Stimulated activated CD4-positive, alpha-beta T cell treated with anti-CD3 and anti-CD28 coated beads, Interleukin-15, amount 100 ng/mL, for 24 hours (primary cell): ENCODE measurements at regions not wholly inside any gene's neighbourhood (a gene's known extent, or its start where the extent isn't known, plus 50 kb on each side); places are given as distances from the start of the nearest gene placed in this dataset.
A peak's percentile ranks its signal among the peaks of the same experiment; 100 is the strongest.
"Not testable (repeated sequence)": the region's sequence is repeated elsewhere in the genome, so short reads cannot be mapped to it uniquely, and the experiment has no call there.

Experiments used
- DNase-seq: peaks from one replicate; pipeline ENCODE4 v3.0.0-alpha.2; 2020

GRCh38 chr18:44265437-44265836, 415.3 kb upstream of the SETBP1 start:
- DNase-seq, result no peak

DNA sequence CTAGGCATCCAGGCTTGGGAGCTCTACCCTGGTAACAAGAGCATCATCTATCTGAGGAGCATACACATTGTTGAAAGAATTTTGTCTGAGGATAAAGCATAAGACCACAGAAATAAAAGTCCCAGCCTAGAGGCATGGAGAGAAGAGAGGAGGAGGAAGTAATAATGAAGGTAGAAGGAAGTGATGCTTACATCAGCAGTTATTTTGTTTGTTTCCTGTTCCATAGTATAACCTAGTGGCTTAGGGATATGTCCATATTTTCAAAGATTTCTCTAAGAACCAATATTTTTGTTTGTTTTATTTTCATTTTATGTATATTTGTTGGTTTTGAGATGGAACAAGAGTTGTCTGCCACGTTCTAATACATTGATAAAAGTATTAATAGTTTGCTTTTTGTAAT, 407.4 kb upstream of the SETBP1 start:
- no peak for DNase-seq

- no peak for DNase-seq
Measured at GRCh38 chr18:44280479-44280878, 400.2 kb upstream of the SETBP1 start.

- no peak for DNase-seq
Measured at GRCh38 chr18:44286049-44286448, 394.6 kb upstream of the SETBP1 start.

DNA sequence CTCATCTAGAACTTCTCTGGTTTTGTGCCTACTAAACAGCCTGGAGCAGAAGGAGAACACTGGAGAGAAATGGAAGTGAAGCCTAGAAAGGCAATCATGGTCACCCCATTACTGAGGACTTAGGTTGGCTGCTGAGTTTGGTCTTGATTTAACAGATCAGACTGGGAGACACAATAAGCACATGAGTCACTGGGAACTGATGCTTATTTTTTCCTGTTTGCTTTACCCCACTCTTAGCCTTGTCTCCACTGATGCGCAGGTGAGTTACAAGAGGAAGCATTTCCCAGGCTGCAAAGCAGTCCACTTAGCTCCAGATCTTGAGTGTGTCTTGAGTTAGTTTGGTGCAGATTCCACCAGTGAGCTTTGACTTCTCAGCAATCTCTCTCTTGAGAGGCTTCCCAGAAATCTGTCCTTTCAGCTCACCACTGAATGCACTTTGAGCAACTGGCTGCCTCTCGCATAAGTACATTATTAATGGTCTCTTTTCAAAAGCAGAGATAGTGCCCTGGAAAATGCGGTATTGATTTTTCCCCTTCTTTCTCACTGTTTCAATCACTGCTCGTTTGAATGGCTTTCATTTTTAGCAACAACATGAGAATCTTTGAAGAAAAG, 390.2 kb upstream of the SETBP1 start:
- DNase-seq, result no peak

- DNase-seq, result no peak
Measured at GRCh38 chr18:44298566-44298965, 382.1 kb upstream of the SETBP1 start.

DNA sequence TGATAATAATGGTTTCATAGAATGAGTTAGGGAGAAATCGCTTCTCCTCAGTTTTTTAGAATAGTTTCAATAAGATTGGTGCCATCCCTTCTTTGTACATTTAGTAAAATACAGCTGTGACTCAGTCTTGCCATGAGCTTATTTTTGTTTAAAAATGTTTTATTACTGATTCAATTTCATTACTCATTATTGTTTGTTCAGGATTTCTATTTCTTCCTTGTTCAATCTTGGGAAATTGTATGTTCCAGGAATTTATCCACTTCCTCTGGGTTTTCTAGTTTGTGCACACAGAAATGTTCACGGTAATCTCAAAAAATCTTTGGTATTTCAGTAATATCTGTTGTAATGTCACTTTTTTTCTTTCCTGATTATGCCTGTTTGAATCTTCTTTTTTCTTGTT, 371.5 kb upstream of the SETBP1 start:
- no peak for DNase-seq

DNA sequence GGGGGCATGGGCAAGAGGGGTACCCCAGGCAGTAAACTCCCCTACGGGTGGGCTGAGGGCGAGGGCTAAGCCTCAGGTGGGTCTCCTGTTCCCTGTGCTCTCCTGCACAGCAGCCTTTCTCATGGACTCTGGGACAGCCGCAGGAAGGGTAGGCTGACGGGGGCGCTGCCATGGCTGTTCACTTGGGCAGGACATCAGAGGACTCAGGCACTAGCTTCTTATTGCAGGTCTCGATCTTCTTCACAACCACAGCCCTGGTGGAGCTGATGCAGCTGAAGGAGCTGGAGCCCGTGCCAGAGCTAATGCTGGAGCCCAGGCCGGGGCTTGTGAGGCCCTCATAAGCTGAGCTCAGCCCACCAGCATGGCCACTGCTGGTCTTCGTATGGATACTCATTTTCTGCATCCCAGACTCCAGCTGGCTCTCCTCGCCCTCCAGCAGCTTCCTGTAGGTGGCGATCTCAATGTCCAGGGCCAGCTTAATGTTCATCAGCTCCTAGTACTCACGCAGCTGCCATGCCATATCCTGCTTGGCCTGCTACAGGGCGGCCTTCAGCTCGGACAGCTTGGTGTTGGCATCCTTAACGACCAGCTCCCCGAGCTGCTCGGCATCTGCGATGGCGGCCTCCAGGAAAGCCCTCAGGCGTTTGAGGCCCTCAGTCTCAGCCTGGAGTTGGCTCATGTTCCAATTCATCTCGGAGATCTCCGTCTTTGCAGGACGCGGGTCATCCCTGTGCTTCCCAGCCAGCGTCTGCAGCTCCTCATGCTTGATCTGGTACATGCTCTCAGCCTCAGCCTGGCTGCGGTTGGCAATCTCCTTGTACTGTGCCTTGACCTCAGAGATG, 359.8 kb upstream of the SETBP1 start:
- DNase-seq, result no peak

GRCh38 chr18:44321868-44322590, 358.7 kb upstream of the SETBP1 start:
- no peak for DNase-seq

DNA sequence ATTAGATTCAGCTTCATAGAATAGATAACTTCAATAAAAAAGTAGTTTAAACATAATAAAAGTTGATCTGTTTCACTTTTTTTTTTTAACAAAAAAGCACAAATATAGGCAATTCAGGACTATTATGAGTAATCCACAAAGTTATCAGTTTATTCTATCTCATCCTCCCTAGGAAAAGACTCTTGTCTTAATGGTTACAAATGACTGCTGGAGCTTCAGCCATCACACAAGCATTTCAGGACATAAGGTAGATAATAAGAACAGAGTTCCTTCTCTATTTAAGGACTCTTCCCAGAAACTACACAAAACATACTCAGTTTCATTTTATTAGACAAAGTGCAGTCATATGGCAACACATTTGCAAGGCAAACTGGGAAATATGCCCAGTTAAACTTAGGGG, 357.6 kb upstream of the SETBP1 start:
- no peak for DNase-seq

GRCh38 chr18:44324361-44324760, 356.3 kb upstream of the SETBP1 start:
- DNase-seq, result no peak

GRCh38 chr18:44325903-44326635, 354.6 kb upstream of the SETBP1 start:
- DNase-seq, result peak; percentile 29

- DNase-seq, result no peak
Measured at GRCh38 chr18:44331656-44332570, 348.8 kb upstream of the SETBP1 start.

DNA sequence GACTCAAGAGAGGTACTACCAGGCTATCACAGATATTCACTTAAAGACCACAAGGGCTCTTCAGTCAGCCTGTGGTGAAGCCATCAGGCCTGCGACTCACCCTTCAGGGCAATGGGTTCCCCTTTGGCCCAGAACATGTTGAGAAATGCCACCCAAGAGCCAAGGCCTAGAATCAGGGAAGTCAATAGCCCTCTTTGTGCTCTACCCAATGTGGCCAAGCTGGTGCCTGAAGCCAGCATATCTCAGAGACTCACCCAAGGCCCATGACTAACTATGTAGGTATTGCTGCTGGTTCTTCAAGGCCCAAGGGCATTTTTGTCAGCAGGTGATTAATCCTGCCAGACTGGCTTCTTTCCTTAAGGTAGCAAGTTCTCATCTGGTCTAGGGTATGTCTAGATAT, 338.9 kb upstream of the SETBP1 start:
- DNase-seq, result no peak

DNA sequence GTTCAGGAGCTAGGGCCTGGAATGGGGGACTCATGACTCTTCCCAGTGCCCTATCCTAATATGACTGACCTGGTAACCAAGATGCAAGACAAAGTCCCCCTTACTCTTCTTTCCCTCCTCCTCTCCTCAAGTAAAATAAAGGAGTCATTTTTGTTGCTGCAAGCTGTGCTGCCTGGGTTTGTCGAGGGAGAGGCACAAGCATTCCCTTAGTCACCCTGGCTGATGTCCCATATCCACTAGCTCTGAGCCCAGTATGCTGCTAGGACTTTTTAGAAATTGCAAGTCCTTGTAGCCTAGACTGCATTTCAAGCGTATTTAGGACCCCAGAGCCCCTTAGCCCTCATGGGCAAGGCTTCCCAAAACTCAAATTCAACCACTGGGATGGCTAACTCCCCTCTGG, 338.5 kb upstream of the SETBP1 start:
- DNase-seq, result no peak

GRCh38 chr18:44342946-44343345, 337.7 kb upstream of the SETBP1 start:
- no peak for DNase-seq

DNA sequence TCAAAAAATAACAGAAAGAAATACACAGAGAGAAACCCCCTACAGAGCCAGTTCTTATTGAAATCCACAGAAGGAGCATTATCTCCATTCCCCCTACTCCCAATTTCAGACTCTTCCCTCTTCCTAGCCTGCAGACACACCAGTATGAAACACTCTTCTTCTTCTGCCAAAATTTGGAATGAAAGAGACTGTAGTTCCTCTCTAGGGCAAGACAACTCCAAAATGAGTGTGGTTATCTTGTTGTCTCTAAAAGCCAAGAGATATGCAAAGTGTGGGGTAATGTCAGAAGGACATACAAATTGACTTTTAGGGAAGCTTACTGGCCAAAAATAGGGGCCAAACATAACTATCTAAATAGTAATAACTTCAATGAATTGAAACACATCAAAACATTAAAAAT, 337.1 kb upstream of the SETBP1 start:
- no peak for DNase-seq

DNA sequence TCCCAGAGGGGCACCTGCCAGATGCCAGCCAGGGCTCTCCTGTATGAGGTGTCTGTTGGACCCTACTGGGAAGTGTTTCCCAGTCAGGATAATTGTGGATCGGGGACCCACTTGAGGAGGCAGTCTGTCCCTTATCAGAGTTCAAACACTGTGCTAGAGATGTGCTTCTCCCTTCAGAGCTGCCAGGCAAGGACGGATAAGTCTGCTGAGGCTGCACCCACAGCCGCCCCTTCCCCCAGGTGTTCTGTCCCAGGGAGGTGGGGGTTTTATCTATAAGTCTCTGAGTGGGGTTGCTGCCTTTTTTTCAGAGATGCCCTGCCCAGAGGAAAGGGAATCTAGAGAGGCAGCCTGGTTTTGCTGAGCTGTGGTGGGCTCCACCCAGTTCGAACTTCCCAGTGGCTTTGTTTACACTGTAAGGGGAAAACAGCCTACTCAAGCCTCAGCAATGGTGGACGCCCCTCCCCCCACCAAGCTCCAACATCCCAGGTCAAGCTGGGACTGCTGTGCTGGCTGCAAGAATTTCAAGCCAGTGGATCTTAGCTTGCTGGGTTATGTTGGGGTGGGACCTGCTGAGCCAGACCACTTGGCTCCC, 324.0 kb upstream of the SETBP1 start:
- no peak for DNase-seq

GRCh38 chr18:44358402-44358801, 322.3 kb upstream of the SETBP1 start:
- DNase-seq, result no peak

GRCh38 chr18:44359741-44360140, 320.9 kb upstream of the SETBP1 start:
- DNase-seq, result not testable (repeated sequence)

- DNase-seq, result not testable (repeated sequence)
Measured at GRCh38 chr18:44362213-44362612, 318.5 kb upstream of the SETBP1 start.

- no peak for DNase-seq
Measured at GRCh38 chr18:44370861-44371260, 309.8 kb upstream of the SETBP1 start.
